GM06990 (cell line): ENCODE measurements at regions not wholly inside any gene's neighbourhood (a gene's known extent, or its start where the extent isn't known, plus 50 kb on each side); places are given as distances from the start of the nearest gene placed in this dataset.

Source experiments
- DNase-seq: peaks from one replicate; pipeline ENCODE4 v3.0.0-alpha.2; 2011; ENCODE audit not compliant: insufficient read length; ENCODE audit errors: extremely low read depth
- H3K27me3 ChIP-seq: replicated peaks from 2 replicates; pipeline ENCODE4 v1.6.0; 2011; ENCODE audit warnings: low read length; ENCODE audit not compliant: control insufficient read depth, insufficient read depth
- H3K36me3 ChIP-seq: 2 replicates; pipeline ENCODE4 v1.5.1; 2011; ENCODE audit warnings: low read length; ENCODE audit not compliant: control insufficient read depth, insufficient read depth
- H3K4me3 ChIP-seq: replicated peaks from 2 replicates; pipeline ENCODE4 v1.5.1; 2011; ENCODE audit warnings: low read depth, mild to moderate bottlenecking, control low read depth, low read length
- TF ChIP-seq, protein P1 (sequence below): IDR thresholded peaks from 2 replicates; pipeline ENCODE4 v1.5.1; 2011; ENCODE audit warnings: low read length, control low read depth, mild to moderate bottlenecking, inconsistent platforms; ENCODE audit not compliant: insufficient read depth, poor library complexity, severe bottlenecking

DNA sequence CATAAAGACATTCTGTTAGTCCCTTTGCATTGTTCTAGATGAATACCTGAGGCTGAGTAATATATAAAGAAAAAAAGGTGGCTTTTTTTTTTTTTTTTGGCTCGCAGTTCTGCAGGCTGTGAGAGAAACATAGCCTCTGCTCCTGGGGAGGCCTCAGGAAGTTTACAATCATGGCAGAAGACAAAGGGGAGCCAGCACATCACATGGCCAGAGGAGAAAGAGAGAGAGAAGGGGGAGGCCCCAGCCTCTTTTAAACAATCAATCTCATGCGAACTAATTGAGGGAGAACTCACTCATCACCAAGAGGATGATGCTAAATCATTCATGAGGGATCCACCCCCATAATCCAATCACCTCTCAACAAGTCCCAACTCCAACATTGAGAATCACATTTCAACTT lies 364.0 kb upstream of the EPHA5 start:
- no peak for DNase-seq

GRCh38 chr4:66032571-66032970 lies 362.3 kb upstream of the EPHA5 start:
- Histone ChIP-seq H3K36me3 (no peaks in the 10 kb centered on the region), H3K27me3 (no peaks in the 10 kb centered on the region), H3K4me3 (no peak overlapping the region)
- DNase-seq: no peak
- TF ChIP-seq, protein P1, sequence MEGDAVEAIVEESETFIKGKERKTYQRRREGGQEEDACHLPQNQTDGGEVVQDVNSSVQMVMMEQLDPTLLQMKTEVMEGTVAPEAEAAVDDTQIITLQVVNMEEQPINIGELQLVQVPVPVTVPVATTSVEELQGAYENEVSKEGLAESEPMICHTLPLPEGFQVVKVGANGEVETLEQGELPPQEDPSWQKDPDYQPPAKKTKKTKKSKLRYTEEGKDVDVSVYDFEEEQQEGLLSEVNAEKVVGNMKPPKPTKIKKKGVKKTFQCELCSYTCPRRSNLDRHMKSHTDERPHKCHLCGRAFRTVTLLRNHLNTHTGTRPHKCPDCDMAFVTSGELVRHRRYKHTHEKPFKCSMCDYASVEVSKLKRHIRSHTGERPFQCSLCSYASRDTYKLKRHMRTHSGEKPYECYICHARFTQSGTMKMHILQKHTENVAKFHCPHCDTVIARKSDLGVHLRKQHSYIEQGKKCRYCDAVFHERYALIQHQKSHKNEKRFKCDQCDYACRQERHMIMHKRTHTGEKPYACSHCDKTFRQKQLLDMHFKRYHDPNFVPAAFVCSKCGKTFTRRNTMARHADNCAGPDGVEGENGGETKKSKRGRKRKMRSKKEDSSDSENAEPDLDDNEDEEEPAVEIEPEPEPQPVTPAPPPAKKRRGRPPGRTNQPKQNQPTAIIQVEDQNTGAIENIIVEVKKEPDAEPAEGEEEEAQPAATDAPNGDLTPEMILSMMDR: no peak

More for the DNA sequence above, 364.0 kb upstream of the EPHA5 start:
- H3K36me3 ChIP-seq: no peaks in the 10 kb centered on the region
- no peaks in the 10 kb centered on the region for H3K27me3 ChIP-seq
- TF ChIP-seq, protein P1: no peak
- no peak overlapping the region for H3K4me3 ChIP-seq

DNA sequence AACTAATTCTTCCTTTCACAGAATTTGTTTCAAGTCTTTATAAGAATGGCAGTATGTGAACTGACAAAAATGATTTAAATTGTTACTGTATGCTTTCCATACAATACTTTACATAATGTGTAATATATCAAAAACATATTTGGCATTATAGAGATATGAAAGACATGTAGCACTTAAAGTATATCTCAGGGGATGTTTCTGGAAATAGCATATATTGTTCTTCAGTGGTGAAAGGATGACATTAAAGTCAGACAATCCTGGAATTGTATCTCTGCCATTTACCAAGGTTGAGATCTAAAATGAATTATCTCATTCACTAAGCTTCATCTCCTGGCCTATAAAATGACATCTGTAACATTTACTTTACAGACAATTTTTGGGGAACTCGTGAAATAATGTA lies 358.4 kb upstream of the EPHA5 start:
- TF ChIP-seq, protein P1: no peak

DNA sequence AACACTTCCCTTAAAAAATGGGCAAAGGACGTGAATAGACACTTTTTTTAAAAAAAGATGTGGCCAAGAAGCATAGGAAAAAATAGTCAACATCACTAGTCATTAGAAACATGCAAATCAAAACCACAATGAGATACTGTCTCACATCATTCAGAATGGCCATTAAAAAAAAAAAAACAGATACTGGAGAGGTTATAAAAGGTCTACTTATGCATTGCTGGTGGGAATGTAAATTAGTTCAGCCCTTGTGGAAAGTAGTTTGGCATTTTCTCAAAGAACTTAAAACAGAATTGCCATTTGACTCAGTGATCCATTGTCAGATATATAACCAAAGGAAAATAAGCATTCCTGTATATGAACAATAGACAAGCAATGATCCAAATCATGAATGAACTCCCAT lies 352.8 kb upstream of the EPHA5 start:
- Histone ChIP-seq H3K27me3 (no peaks in the 10 kb centered on the region), H3K4me3 (no peak overlapping the region), H3K36me3 (no peaks in the 10 kb centered on the region)
- DNase-seq: no peak
- TF ChIP-seq, protein P1: no peak

More for the DNA sequence above, 358.4 kb upstream of the EPHA5 start:
- Histone ChIP-seq H3K4me3 (no peak overlapping the region), H3K27me3 (no peaks in the 10 kb centered on the region), H3K36me3 (no peaks in the 10 kb centered on the region)
- DNase-seq: no peak

GRCh38 chr4:66017671-66018070 lies 347.4 kb upstream of the EPHA5 start:
- no peaks in the 10 kb centered on the region for H3K27me3 ChIP-seq

More at GRCh38 chr4:66017671-66018070, 347.4 kb upstream of the EPHA5 start:
- DNase-seq: no peak
- H3K4me3 ChIP-seq: no peak overlapping the region
- TF ChIP-seq, protein P1: no peak
- no peaks in the 10 kb centered on the region for H3K36me3 ChIP-seq
